DND-41 (cell line): ENCODE measurements at regions not wholly inside any gene's neighbourhood (a gene's known extent, or its start where the extent isn't known, plus 50 kb on each side); places are given as distances from the start of the nearest gene placed in this dataset.

Experiments used
- ATAC-seq: fragments of 200-7000 bp; cut with Tn5 transposase; 3 replicates; pipeline ENCODE4 v1.9.1; 2021; ENCODE audit warnings: low read depth; ENCODE audit not compliant: insufficient read depth
- DNase-seq: peaks from one replicate; pipeline ENCODE4 v3.0.0-alpha.2; 2020
- H2AFZ ChIP-seq: 2 replicates; pipeline ENCODE4 v1.6.0; 2012; ENCODE audit warnings: low read depth, low read length
- H3K27ac ChIP-seq: 2 replicates; pipeline ENCODE4 v1.5.1; 2012; ENCODE audit warnings: low read length, inconsistent platforms
- H3K27me3 ChIP-seq: fragments of 200-600 bp; sonication (generic); 2 replicates; pipeline ENCODE4 v1.6.0; 2012; ENCODE audit warnings: low read length, mild to moderate bottlenecking, inconsistent platforms; ENCODE audit not compliant: insufficient read depth, poor library complexity
- H3K36me3 ChIP-seq: 2 replicates; pipeline ENCODE4 v1.5.1; 2012; ENCODE audit warnings: low read length, inconsistent platforms; ENCODE audit not compliant: insufficient read depth
- H3K4me1 ChIP-seq: 2 replicates; pipeline ENCODE4 v1.5.1; 2012; ENCODE audit warnings: mild to moderate bottlenecking, low read length; ENCODE audit not compliant: insufficient read depth
- H3K4me2 ChIP-seq: 2 replicates; pipeline ENCODE4 v1.6.0; 2012; ENCODE audit warnings: mild to moderate bottlenecking, moderate library complexity, low read length, inconsistent platforms; ENCODE audit not compliant: insufficient read depth
- H3K4me3 ChIP-seq, 2 experiments: fragments of 200-600 bp in 1 of 2; shearing (Covaris generic) in 1 of 2; 2 replicates each; pipeline ENCODE4 v1.5.1; 2012 to 2016; ENCODE audit warnings: inconsistent platforms in 2 of 2, low read length in 2 of 2, mild to moderate bottlenecking in 2 of 2, low read depth in 1 of 2, moderate library complexity in 1 of 2
- H3K79me2 ChIP-seq: 2 replicates; pipeline ENCODE4 v1.6.0; 2012; ENCODE audit warnings: low read length, inconsistent platforms; ENCODE audit not compliant: insufficient read depth
- H3K9ac ChIP-seq: 2 replicates; pipeline ENCODE4 v1.6.0; 2012; ENCODE audit warnings: low read depth, mild to moderate bottlenecking, inconsistent platforms, low read length, moderate library complexity
- H3K9me3 ChIP-seq: 2 replicates; pipeline ENCODE4 v1.5.1; 2012; ENCODE audit warnings: low read length, moderate library complexity, mild to moderate bottlenecking, inconsistent platforms; ENCODE audit not compliant: insufficient read depth, severe bottlenecking
- H4K20me1 ChIP-seq: 2 replicates; pipeline ENCODE4 v1.6.0; 2012; ENCODE audit warnings: low read length; ENCODE audit not compliant: insufficient read depth
- CTCF ChIP-seq: IDR thresholded peaks from 2 replicates; pipeline ENCODE4 v1.5.1; 2012; ENCODE audit warnings: borderline replicate concordance, low read length, moderate library complexity, mild to moderate bottlenecking; ENCODE audit not compliant: poor library complexity, severe bottlenecking; ENCODE audit errors: extremely low read depth
- EZH2 ChIP-seq: IDR thresholded peaks from 3 replicates; pipeline ENCODE4 v1.6.1; 2012; ENCODE audit warnings: borderline replicate concordance, low read depth, mild to moderate bottlenecking, moderate library complexity, low read length, inconsistent platforms; ENCODE audit not compliant: severe bottlenecking

- Histone ChIP-seq H4K20me1 (no peaks in the 10 kb centered on the region), H3K9me3 (no peaks in the 10 kb centered on the region), H3K4me3 (no peak overlapping the region), H3K79me2 (no peaks in the 10 kb centered on the region), H3K36me3 (no peaks in the 10 kb centered on the region), H3K27me3 (no peaks in the 10 kb centered on the region), H3K4me1 (no peaks in the 10 kb centered on the region), H3K4me2 (no peak overlapping the region), H3K27ac (no peak overlapping the region), H3K9ac (no peak overlapping the region), H2AFZ (no peak overlapping the region)
- TF ChIP-seq EZH2 (no peak), CTCF (no peak)
- no peak for ATAC-seq
- DNase-seq, result no peak
Observed at GRCh38 chr10:3574451-3574850, 210.6 kb downstream of the KLF6 start.

GRCh38 chr10:3573498-3573897, 211.5 kb downstream of the KLF6 start:
- Histone ChIP-seq H3K4me3 (no peak overlapping the region), H3K79me2 (no peaks in the 10 kb centered on the region), H3K4me1 (peaks cover 2% of the 10 kb centered on the region; the same call in 1 of the 2 replicates), H3K9me3 (no peaks in the 10 kb centered on the region), H3K27me3 (no peaks in the 10 kb centered on the region), H3K9ac (no peak overlapping the region), H3K27ac (no peak overlapping the region), H3K36me3 (no peaks in the 10 kb centered on the region), H3K4me2 (no peak overlapping the region), H4K20me1 (no peaks in the 10 kb centered on the region), H2AFZ (no peak overlapping the region)
- no peak for DNase-seq
- ATAC-seq, result no peak
- TF ChIP-seq EZH2 (no peak), CTCF (no peak)

DNA sequence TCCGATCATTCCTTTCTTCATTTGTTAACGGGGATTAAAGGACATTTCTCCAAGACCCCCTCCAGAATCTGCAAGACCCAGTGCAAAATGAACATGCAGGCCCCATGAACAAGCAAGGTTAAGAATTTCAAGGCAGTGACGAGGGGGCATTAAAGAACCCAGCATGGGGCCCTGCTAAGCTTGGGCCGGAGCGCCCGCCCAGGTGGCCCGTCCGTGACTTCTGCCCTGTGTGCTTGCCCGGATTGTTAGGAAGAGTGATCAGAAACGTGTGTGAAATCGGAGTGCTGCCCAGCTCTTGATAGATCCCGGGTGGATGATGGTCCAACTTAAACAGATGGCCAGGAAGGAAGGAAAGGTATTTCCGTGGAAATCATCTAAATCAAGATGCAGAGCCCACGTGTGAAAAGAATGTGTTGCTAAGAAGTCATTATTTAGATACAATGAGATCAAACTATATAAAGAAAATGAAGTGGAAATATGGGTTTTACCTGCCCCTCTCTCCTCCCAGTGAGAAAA, 213.6 kb downstream of the KLF6 start:
- Histone ChIP-seq H3K27ac (no peak overlapping the region), H4K20me1 (no peaks in the 10 kb centered on the region), H2AFZ (no peak overlapping the region), H3K4me1 (peaks cover 22% of the 10 kb centered on the region), H3K36me3 (no peaks in the 10 kb centered on the region), H3K9ac (no peak overlapping the region), H3K9me3 (no peaks in the 10 kb centered on the region), H3K4me2 (no peak overlapping the region), H3K79me2 (no peaks in the 10 kb centered on the region), H3K4me3 (no peak overlapping the region), H3K27me3 (no peaks in the 10 kb centered on the region)
- DNase-seq (no peak), ATAC-seq (no peak)
- TF ChIP-seq CTCF (no peak), EZH2 (no peak)

GRCh38 chr10:3570855-3571266, 214.1 kb downstream of the KLF6 start:
- H2AFZ ChIP-seq, result no peak overlapping the region
- H3K4me1 ChIP-seq, result peaks cover 23% of the 10 kb centered on the region
- no peaks in the 10 kb centered on the region for H3K27me3 ChIP-seq
- no peaks in the 10 kb centered on the region for H3K79me2 ChIP-seq
- H3K9me3 ChIP-seq, result no peaks in the 10 kb centered on the region
- no peak for ATAC-seq
- no peak overlapping the region for H3K4me2 ChIP-seq
- no peak overlapping the region for H3K9ac ChIP-seq
- no peak for DNase-seq
- H4K20me1 ChIP-seq, result no peaks in the 10 kb centered on the region
- no peak overlapping the region for H3K27ac ChIP-seq
- no peaks in the 10 kb centered on the region for H3K36me3 ChIP-seq
- H3K4me3 ChIP-seq, result no peak overlapping the region
- TF ChIP-seq CTCF, result no peak
- TF ChIP-seq EZH2, result no peak
